ENCODE measurements at regions not wholly inside any gene's neighbourhood (a gene's known extent, or its start where the extent isn't known, plus 50 kb on each side); places are given as distances from the start of the nearest gene placed in this dataset.
A peak's percentile ranks its signal among the peaks of the same experiment; 100 is the strongest.

GRCh38 chr12:58269476-58269875 is 328.1 kb downstream of the ATP23 start:
- WGBS, 2 experiments (ENCODE audit: extremely low coverage in 2 of 2, insufficient read length in 1 of 2) = no CpG with 5 or more reads among the region's 2 CpGs
- Histone ChIP-seq H3K27me3 (ENCODE audit: control insufficient read depth, insufficient read depth, low read length) (no peaks in the 10 kb centered on the region), H3K36me3 (ENCODE audit: control insufficient read depth, insufficient read depth, low read length) (no peaks in the 10 kb centered on the region), H4K5ac (ENCODE audit: low read depth, low read length) (no peak overlapping the region), H2BK5ac (ENCODE audit: low read depth, low read length, poor library complexity, severe bottlenecking) (no peak overlapping the region), H4K91ac (ENCODE audit: insufficient read depth, low read depth, low read length) (no peak overlapping the region), H3K18ac (ENCODE audit: low read depth, low read length) (no peak overlapping the region), H3K4me3 (ENCODE audit: insufficient read depth, low read depth, low read length) (no peak overlapping the region), H3K27ac (ENCODE audit: insufficient read depth, low read length) (no peak overlapping the region), H3K9me1 (ENCODE audit: insufficient read depth, low read length) (no peaks in the 10 kb centered on the region), H3K4me1 (ENCODE audit: control insufficient read depth, insufficient read depth, low read length) (peaks cover 3% of the 10 kb centered on the region; the same call in 1 of the 2 replicates), H3K23ac (ENCODE audit: low read depth, low read length) (no peak overlapping the region), H4K20me1 (ENCODE audit: insufficient read depth, low read length) (no peaks in the 10 kb centered on the region), H3K14ac (replicated peaks; ENCODE audit: low read depth, low read length) (no peak overlapping the region), H3K56ac (ENCODE audit: extremely low read depth, insufficient read depth, low read length) (no peak overlapping the region), H3K79me1 (ENCODE audit: low read depth in 1 of 2, low read length in 2 of 2) (no peaks in the 10 kb centered on the region), H2BK15ac (ENCODE audit: low read depth, low read length) (no peak overlapping the region), H3K4ac (ENCODE audit: low read depth, low read length) (no peak overlapping the region), H3K9me3 (ENCODE audit: control insufficient read depth, insufficient read depth, low read length) (no peaks in the 10 kb centered on the region), H2AK5ac (ENCODE audit: low read depth, low read length) (no peak overlapping the region), H4K8ac (ENCODE audit: low read depth in 2 of 2, low read length in 2 of 2) (no peak overlapping the region), H2AFZ (replicated peaks; ENCODE audit: low read length, poor library complexity) (no peak overlapping the region), H2BK120ac (ENCODE audit: low read depth, low read length) (peak overlapping the region; percentile 27; the same call in 1 of the 2 replicates), H3K9ac (ENCODE audit: low read depth, low read length) (no peak overlapping the region), H2AK9ac (replicated peaks; ENCODE audit: low read depth, low read length, poor library complexity) (no peak overlapping the region), H3K4me2 (ENCODE audit: low read depth, low read length) (no peak overlapping the region), H2BK20ac (ENCODE audit: low read depth, low read length) (no peak overlapping the region; the same call in 1 of the 2 replicates)
- ChIA-PET CTCF (no interaction called here), POLR2A (ENCODE audit: unreplicated experiment) (no interaction called here)
- TF ChIP-seq MAZ (IDR thresholded peaks at IDR 0.05; ENCODE audit: borderline replicate concordance, low read depth, low read length) = no peak
- no peak for TF ChIP-seq BHLHE40 (IDR thresholded peaks at IDR 0.05; ENCODE audit: low read depth, low read length)
- TF ChIP-seq MAFK (IDR thresholded peaks at IDR 0.05; ENCODE audit: low read depth, low read length) = no peak
- no peak for TF ChIP-seq CTCF (conservative IDR thresholded peaks at IDR 0.05; ENCODE audit: low read depth, low read length)
- TF ChIP-seq USF2 (IDR thresholded peaks at IDR 0.05; ENCODE audit: low read depth, low read length) = no peak
- no peak for TF ChIP-seq MXI1 (IDR thresholded peaks at IDR 0.05; ENCODE audit: borderline replicate concordance, low read depth, low read length)
- TF ChIP-seq RFX5 (IDR thresholded peaks at IDR 0.05; ENCODE audit: low read depth, low read length) = no peak
- no peak for TF ChIP-seq POLR2A (IDR thresholded peaks at IDR 0.05; ENCODE audit: low read depth, low read length)
- no peak for TF ChIP-seq RAD21 (IDR thresholded peaks at IDR 0.05; ENCODE audit: low read length)
- TF ChIP-seq FOS (IDR thresholded peaks at IDR 0.05; ENCODE audit: low read depth, low read length) = no peak
- no peak for TF ChIP-seq CHD1 (IDR thresholded peaks at IDR 0.05; ENCODE audit: low read depth, low read length)
- TF ChIP-seq RCOR1 (IDR thresholded peaks at IDR 0.05; ENCODE audit: insufficient replicate concordance, low read length) = no peak
- TF ChIP-seq NFE2L2 (IDR thresholded peaks at IDR 0.05; ENCODE audit: low read depth, low read length) = no peak
- TF ChIP-seq ELK1 (IDR thresholded peaks at IDR 0.05; ENCODE audit: borderline replicate concordance, low read depth, low read length) = no peak
- no peak for TF ChIP-seq SMC3 (IDR thresholded peaks at IDR 0.05; ENCODE audit: low read depth, low read length)
- no peak for TF ChIP-seq CEBPB (IDR thresholded peaks at IDR 0.05; ENCODE audit: low read depth, low read length)
- dilution Hi-C loops (cut with HindIII; ENCODE audit: low sequenced_read_pairs, unreplicated experiment) (no loop called here), in situ Hi-C loops (cut with MboI; ENCODE audit: low sequenced_read_pairs) (no loop called here), intact Hi-C loops (cut with micrococcal nuclease) (no loop called here)
- no TSS peak for BruUV-seq (replicated peaks)
- ATAC-seq (ENCODE audit: low read depth) (peak; percentile 48), DNase-seq (no peak)
